Vagina (tissue), 2 donors: ENCODE measurements at regions not wholly inside any gene's neighbourhood (a gene's known extent, or its start where the extent isn't known, plus 50 kb on each side); places are given as distances from the start of the nearest gene placed in this dataset.

Source experiments
- CTCF ChIP-seq, 3 experiments: fragments of 450-650 bp in 2 of 3; fragments of 200-600 bp in 1 of 3; sonication (generic) in 1 of 3; IDR thresholded peaks; one replicate each; pipeline ENCODE4 v1.5.1; 2017 to 2019; ENCODE audit warnings: antibody characterized with exemption in 3 of 3, mild to moderate bottlenecking in 2 of 3, moderate library complexity in 2 of 3
- POLR2A ChIP-seq, 2 donors: fragments of 450-650 bp; IDR thresholded peaks; one replicate each; pipeline ENCODE4 v1.6.1; 2017; ENCODE audit warnings: antibody characterized with exemption in 2 of 2, mild to moderate bottlenecking in 2 of 2, moderate library complexity in 2 of 2

GRCh38 chr2:56450047-56450446, 266.3 kb downstream of the CCDC85A start:
- TF ChIP-seq CTCF (IDR thresholded peaks at IDR 0.05) (no peak), POLR2A (IDR thresholded peaks at IDR 0.05) (no peak)
